H9 (cell line): ENCODE measurements at regions not wholly inside any gene's neighbourhood (a gene's known extent, or its start where the extent isn't known, plus 50 kb on each side); places are given as distances from the start of the nearest gene placed in this dataset.

ENCODE experiments used
- DNase-seq: peaks from one replicate; pipeline ENCODE4 v3.0.0-alpha.2; 2017
- H2AFZ ChIP-seq: one replicate; pipeline ENCODE4 v1.6.1; 2013; ENCODE audit warnings: mild to moderate bottlenecking, low read length, control low read depth, moderate library complexity
- H2AK5ac ChIP-seq: 2 replicates; pipeline ENCODE4 v1.6.1; 2013; ENCODE audit warnings: low read length, control low read depth, mixed read lengths; ENCODE audit not compliant: insufficient read length
- H2BK120ac ChIP-seq: one replicate; pipeline ENCODE4 v1.6.1; 2013; ENCODE audit warnings: low read depth, mild to moderate bottlenecking, low read length, control low read depth, inconsistent platforms; ENCODE audit not compliant: poor library complexity, severe bottlenecking
- H2BK12ac ChIP-seq: 2 replicates; pipeline ENCODE4 v1.6.1; 2013; ENCODE audit warnings: low read length, control low read depth, mixed read lengths, low read depth; ENCODE audit not compliant: insufficient read length
- H2BK15ac ChIP-seq: 2 replicates; pipeline ENCODE4 v1.6.1; 2013; ENCODE audit warnings: low read depth, low read length, control low read depth
- H2BK20ac ChIP-seq: one replicate; pipeline ENCODE4 v1.6.1; 2013; ENCODE audit warnings: low read depth, mild to moderate bottlenecking, low read length, control low read depth, inconsistent platforms; ENCODE audit not compliant: poor library complexity, severe bottlenecking
- H2BK5ac ChIP-seq: 2 replicates; pipeline ENCODE4 v1.6.1; 2013; ENCODE audit warnings: low read length, control low read depth, mixed read lengths; ENCODE audit not compliant: insufficient read length
- H3K14ac ChIP-seq: 2 replicates; pipeline ENCODE4 v1.6.1; 2013; ENCODE audit warnings: low read length, control low read depth; ENCODE audit not compliant: insufficient read depth
- H3K18ac ChIP-seq: 2 replicates; pipeline ENCODE4 v1.6.1; 2013; ENCODE audit warnings: low read depth, mild to moderate bottlenecking, mixed read lengths, low read length, control low read depth; ENCODE audit not compliant: insufficient read length
- H3K23ac ChIP-seq: 2 replicates; pipeline ENCODE4 v1.6.1; 2013; ENCODE audit warnings: low read length, control low read depth, mixed read lengths, low read depth; ENCODE audit not compliant: insufficient read length
- H3K23me2 ChIP-seq: 2 replicates; pipeline ENCODE4 v1.6.1; 2013; ENCODE audit warnings: low read depth, mild to moderate bottlenecking, mixed read lengths, low read length, control low read depth; ENCODE audit not compliant: insufficient read length, poor library complexity, severe bottlenecking
- H3K27ac ChIP-seq: 2 replicates; pipeline ENCODE4 v1.5.1; 2013; ENCODE audit warnings: low read length, control low read depth, mixed read lengths, low read depth; ENCODE audit not compliant: insufficient read length
- H3K27me3 ChIP-seq: 2 replicates; pipeline ENCODE4 v1.6.1; 2013; ENCODE audit warnings: low read length, control low read depth, inconsistent platforms; ENCODE audit not compliant: insufficient read depth
- H3K4ac ChIP-seq: 2 replicates; pipeline ENCODE4 v1.6.1; 2013; ENCODE audit warnings: low read depth, mild to moderate bottlenecking, control low read depth, inconsistent platforms, low read length, moderate library complexity
- H3K4me1 ChIP-seq: 2 replicates; pipeline ENCODE4 v1.6.1; 2013; ENCODE audit warnings: low read length, control low read depth, inconsistent platforms; ENCODE audit not compliant: insufficient read depth
- H3K4me2 ChIP-seq: 2 replicates; pipeline ENCODE4 v1.6.1; 2013; ENCODE audit warnings: low read length, control low read depth, mixed read lengths; ENCODE audit not compliant: insufficient read length, insufficient read depth
- H3K56ac ChIP-seq: 2 replicates; pipeline ENCODE4 v1.6.1; 2013; ENCODE audit warnings: low read depth, mild to moderate bottlenecking, mixed read lengths, low read length, control low read depth; ENCODE audit not compliant: insufficient read length
- H3K79me1 ChIP-seq: 2 replicates; pipeline ENCODE4 v1.6.1; 2013; ENCODE audit warnings: low read depth, mild to moderate bottlenecking, moderate library complexity, low read length, control low read depth, inconsistent platforms; ENCODE audit not compliant: insufficient read depth, poor library complexity, severe bottlenecking
- H3K79me2 ChIP-seq: 2 replicates; pipeline ENCODE4 v1.6.1; 2013; ENCODE audit warnings: low read length, control low read depth, inconsistent platforms; ENCODE audit not compliant: insufficient read depth
- H3K9ac ChIP-seq: 2 replicates; pipeline ENCODE4 v1.6.1; 2013; ENCODE audit warnings: low read length, control low read depth, mixed read lengths; ENCODE audit not compliant: insufficient read length; ENCODE audit errors: extremely low read depth
- H3K9me3 ChIP-seq: one replicate; pipeline ENCODE4 v1.6.1; 2013; ENCODE audit warnings: low read depth, low read length, inconsistent platforms; ENCODE audit not compliant: control insufficient read depth
- H3T11ph ChIP-seq: one replicate; pipeline ENCODE4 v1.6.1; 2013; ENCODE audit warnings: mild to moderate bottlenecking, low read length, control low read depth, inconsistent platforms
- H4K20me1 ChIP-seq: one replicate; pipeline ENCODE4 v1.6.1; 2013; ENCODE audit not compliant: control insufficient read depth, insufficient read length, insufficient read depth
- H4K5ac ChIP-seq: 2 replicates; pipeline ENCODE4 v1.6.1; 2013; ENCODE audit warnings: low read depth, mild to moderate bottlenecking, mixed read lengths, low read length, control low read depth; ENCODE audit not compliant: insufficient read length
- H4K8ac ChIP-seq: replicated peaks from 2 replicates; pipeline ENCODE4 v1.6.1; 2013; ENCODE audit warnings: low read length, control low read depth, mixed read lengths, low read depth; ENCODE audit not compliant: insufficient read length
- H4K91ac ChIP-seq: 2 replicates; pipeline ENCODE4 v1.6.1; 2013; ENCODE audit warnings: low read depth, mild to moderate bottlenecking, moderate library complexity, mixed read lengths, low read length, control low read depth; ENCODE audit not compliant: insufficient read length
- H3K27ac Mint-ChIP-seq, 3 experiments: 2 replicates in 2 of 3; 3 replicates in 1 of 3; pipeline ENCODE4 v1.8.0; 2020 to 2021; ENCODE audit warnings: mixed read lengths in 3 of 3, mild to moderate bottlenecking in 1 of 3, moderate library complexity in 1 of 3
- H3K27me3 Mint-ChIP-seq: 2 replicates; pipeline ENCODE4 v1.8.0; 2021; ENCODE audit warnings: low read depth, mild to moderate bottlenecking, moderate library complexity, mixed read lengths
- H3K36me3 Mint-ChIP-seq, 3 experiments: 2 replicates in 2 of 3; 3 replicates in 1 of 3; pipeline ENCODE4 v1.8.0; 2020 to 2021; ENCODE audit warnings: low read depth in 3 of 3, mixed read lengths in 3 of 3; ENCODE audit not compliant: insufficient read depth in 1 of 3
- H3K4me1 Mint-ChIP-seq, 2 experiments: 2 replicates each; pipeline ENCODE4 v1.8.0; 2020; ENCODE audit warnings: mixed read lengths in 2 of 2
- H3K4me3 Mint-ChIP-seq, 2 experiments: 2 replicates in 1 of 2; 3 replicates in 1 of 2; pipeline ENCODE4 v1.8.0; 2020 to 2021; ENCODE audit warnings: mild to moderate bottlenecking in 2 of 2, mixed read lengths in 2 of 2, moderate library complexity in 1 of 2
- H3K9me3 Mint-ChIP-seq, 2 experiments: 2 replicates in 1 of 2; 3 replicates in 1 of 2; pipeline ENCODE4 v1.8.0; 2020; ENCODE audit warnings: mild to moderate bottlenecking in 2 of 2, mixed read lengths in 2 of 2, moderate library complexity in 1 of 2
- CTCF ChIP-seq: fragments of 200-600 bp; sonication (generic); conservative IDR thresholded peaks from 3 replicates; pipeline ENCODE4 v1.8.0; 2021; ENCODE audit warnings: antibody characterized with exemption, mild to moderate bottlenecking
- WGBS: extraction: QIAGEN DNeasy Blood & Tissue Kit; methylation state at CpG from one replicate; pipeline ENCODE4 v1.1.7; 2013; ENCODE audit warnings: missing lambda C conversion rate, low lambda C conversion rate, mixed read lengths; ENCODE audit not compliant: insufficient read length; ENCODE audit errors: extremely low coverage; 5-methylcytosine and 5-hydroxymethylcytosine counted together

- Histone ChIP-seq H2BK20ac (no peak overlapping the region), H2BK5ac (no peak overlapping the region), H3K79me1 (no peaks in the 10 kb centered on the region), H2BK15ac (no peak overlapping the region), H3K27ac (no peak overlapping the region), H4K91ac (no peak overlapping the region), H3K4ac (no peak overlapping the region), H4K8ac (no peak overlapping the region), H3K56ac (no peak overlapping the region), H3K9ac (no peak overlapping the region), H3T11ph (no peak overlapping the region), H4K5ac (no peak overlapping the region), H2BK12ac (no peak overlapping the region), H3K4me1 (no peaks in the 10 kb centered on the region), H3K9me3 (no peaks in the 10 kb centered on the region), H3K18ac (no peak overlapping the region), H4K20me1 (no peaks in the 10 kb centered on the region), H3K4me2 (no peak overlapping the region), H2BK120ac (no peak overlapping the region), H3K23ac (no peak overlapping the region), H3K27me3 (no peaks in the 10 kb centered on the region), H2AFZ (no peak overlapping the region), H3K23me2 (no peaks in the 10 kb centered on the region), H3K79me2 (no peaks in the 10 kb centered on the region), H3K14ac (no peak overlapping the region), H2AK5ac (no peak overlapping the region)
- Mint-ChIP-seq H3K27me3 (no peaks in the 10 kb centered on the region), H3K4me3 (no peak overlapping the region), H3K27ac (no peak overlapping the region), H3K36me3 (no peaks in the 10 kb centered on the region; a peak in 1 of 7 replicates), H3K4me1 (peaks cover 0 to 4% of the 10 kb centered on the region in 2 experiments; a peak in 2 of 4 replicates), H3K9me3 (no peaks in the 10 kb centered on the region; a peak in 1 of 5 replicates)
- no peak for DNase-seq
- no CpG with 5 or more reads among the region's 1 CpG for WGBS
- TF ChIP-seq CTCF = no peak
Measured at GRCh38 chr4:159551281-159551680, 448.4 kb downstream of the RAPGEF2 start.
